Thyroid gland (tissue), 4 donors: ENCODE measurements at regions not wholly inside any gene's neighbourhood (a gene's known extent, or its start where the extent isn't known, plus 50 kb on each side); places are given as distances from the start of the nearest gene placed in this dataset.
"Not testable (repeated sequence)": the region's sequence is repeated elsewhere in the genome, so short reads cannot be mapped to it uniquely, and the experiment has no call there.

Experiments used
- DNase-seq, 2 donors: peaks; one replicate each; pipeline ENCODE4 v3.0.0-alpha.2; 2019
- H3K27ac ChIP-seq, 3 donors: fragments of 200-600 bp; sonication (generic); 1 replicate in 2 of 3; 2 replicates in 1 of 3; pipeline ENCODE4 v1.5.1; 2016 to 2019; ENCODE audit warnings: mild to moderate bottlenecking in 1 of 3, moderate library complexity in 1 of 3
- H3K27me3 ChIP-seq: fragments of 200-600 bp; sonication (generic); one replicate; pipeline ENCODE4 v1.5.1; 2019
- H3K36me3 ChIP-seq, 2 donors: fragments of 200-600 bp; sonication (generic); one replicate each; pipeline ENCODE4 v1.5.1; 2016 to 2019
- H3K4me1 ChIP-seq, 2 donors: fragments of 200-600 bp; sonication (generic); one replicate each; pipeline ENCODE4 v1.5.1; 2017 to 2019
- H3K4me3 ChIP-seq, 3 donors: fragments of 200-600 bp; sonication (generic); replicated peaks in 1 of 3; 1 replicate in 2 of 3; 2 replicates in 1 of 3; pipeline ENCODE4 v1.5.1; 2016; ENCODE audit warnings: mild to moderate bottlenecking in 1 of 3
- H3K9me3 ChIP-seq: fragments of 200-600 bp; sonication (generic); one replicate; pipeline ENCODE4 v1.5.1; 2017
- whole genome bisulfite sequencing, 2 donors: methylation state at CpG; one replicate each; pipeline ENCODE4 v1.1.5; 2017; 5-methylcytosine and 5-hydroxymethylcytosine counted together
- intact Hi-C: fragments of 100-400 bp; cut with DNase I; formaldehyde crosslinking; loops from one replicate; pipeline ENCODE4 v1.15.1; 2023

- DNase-seq, H3K9me3 ChIP-seq, H3K27me3 ChIP-seq, intact Hi-C loops, H3K4me1 ChIP-seq, H3K4me3 ChIP-seq, H3K27ac ChIP-seq, H3K36me3 ChIP-seq: not testable (repeated sequence)
- 67 to 78% methylated on average over 9 of the region's 9 CpGs for WGBS, 2 donors
Observed at GRCh38 chr15:20255641-20256040, 286.0 kb downstream of the GOLGA6L6 start.

GRCh38 chr15:20253047-20253615, 288.5 kb downstream of the GOLGA6L6 start:
- H3K27ac ChIP-seq, H3K9me3 ChIP-seq, H3K36me3 ChIP-seq, H3K4me1 ChIP-seq, DNase-seq, H3K27me3 ChIP-seq, H3K4me3 ChIP-seq, intact Hi-C loops: not testable (repeated sequence)
- WGBS, 2 donors, result 24 to 30% methylated on average over 2 of the region's 2 CpGs

GRCh38 chr15:20252040-20252439, 289.6 kb downstream of the GOLGA6L6 start:
- H3K9me3 ChIP-seq, H3K27me3 ChIP-seq, H3K27ac ChIP-seq, DNase-seq, H3K36me3 ChIP-seq, intact Hi-C loops, H3K4me3 ChIP-seq, H3K4me1 ChIP-seq: not testable (repeated sequence)
- 76 to 83% methylated on average over 7 of the region's 7 CpGs for WGBS, 2 donors

- peak; percentile 63 to 74 for DNase-seq
- H3K27ac ChIP-seq, H3K27me3 ChIP-seq, H3K4me3 ChIP-seq, H3K36me3 ChIP-seq, H3K4me1 ChIP-seq, H3K9me3 ChIP-seq, intact Hi-C loops: not testable (repeated sequence)
- 58 to 70% methylated on average over 5 to 7 of the region's 13 CpGs for WGBS, 2 donors
Observed at GRCh38 chr15:20251214-20252005, 290.2 kb downstream of the GOLGA6L6 start.

GRCh38 chr15:20250206-20250605, 291.4 kb downstream of the GOLGA6L6 start:
- H3K4me3 ChIP-seq, H3K9me3 ChIP-seq, H3K27me3 ChIP-seq, H3K27ac ChIP-seq, H3K4me1 ChIP-seq, DNase-seq, intact Hi-C loops, H3K36me3 ChIP-seq: not testable (repeated sequence)
- 45 to 54% methylated on average over 3 of the region's 3 CpGs for WGBS, 2 donors

- H3K4me3 ChIP-seq, H3K27me3 ChIP-seq, H3K36me3 ChIP-seq, H3K4me1 ChIP-seq, H3K27ac ChIP-seq, DNase-seq, intact Hi-C loops, H3K9me3 ChIP-seq: not testable (repeated sequence)
- 74 to 75% methylated on average over 2 of the region's 2 CpGs for WGBS, 2 donors
Observed at GRCh38 chr15:20249677-20249970, 292.0 kb downstream of the GOLGA6L6 start.

GRCh38 chr15:20248434-20248833, 293.2 kb downstream of the GOLGA6L6 start:
- H3K4me3 ChIP-seq, DNase-seq, H3K27ac ChIP-seq, H3K4me1 ChIP-seq, intact Hi-C loops, H3K27me3 ChIP-seq, H3K36me3 ChIP-seq, H3K9me3 ChIP-seq: not testable (repeated sequence)
- 85 to 89% methylated on average over 4 of the region's 4 CpGs for WGBS, 2 donors

- WGBS, 2 donors, result 65 to 74% methylated on average over 6 of the region's 6 CpGs
- H3K9me3 ChIP-seq, intact Hi-C loops, H3K27me3 ChIP-seq, H3K4me3 ChIP-seq, H3K27ac ChIP-seq, DNase-seq, H3K4me1 ChIP-seq, H3K36me3 ChIP-seq: not testable (repeated sequence)
Observed at GRCh38 chr15:20247137-20247536, 294.5 kb downstream of the GOLGA6L6 start.

GRCh38 chr15:20246624-20247023, 295.0 kb downstream of the GOLGA6L6 start:
- H3K36me3 ChIP-seq, H3K4me1 ChIP-seq, H3K27ac ChIP-seq, H3K9me3 ChIP-seq, H3K4me3 ChIP-seq, H3K27me3 ChIP-seq, DNase-seq, intact Hi-C loops: not testable (repeated sequence)
- WGBS, 2 donors, result 57 to 76% methylated on average over 8 of the region's 8 CpGs

- 77% methylated on average over 3 of the region's 3 CpGs for WGBS, 2 donors
- H3K9me3 ChIP-seq, H3K4me3 ChIP-seq, DNase-seq, H3K27me3 ChIP-seq, intact Hi-C loops, H3K36me3 ChIP-seq, H3K4me1 ChIP-seq, H3K27ac ChIP-seq: not testable (repeated sequence)
Observed at GRCh38 chr15:20245856-20246255, 295.7 kb downstream of the GOLGA6L6 start.

- intact Hi-C loops, H3K4me3 ChIP-seq: not testable (repeated sequence)
Observed at GRCh38 chr15:20244792-20245191, 296.8 kb downstream of the GOLGA6L6 start.

GRCh38 chr15:20243486-20244240, 297.9 kb downstream of the GOLGA6L6 start:
- H3K4me3 ChIP-seq, intact Hi-C loops, H3K4me1 ChIP-seq, DNase-seq, H3K27me3 ChIP-seq, H3K9me3 ChIP-seq, H3K27ac ChIP-seq, H3K36me3 ChIP-seq: not testable (repeated sequence)
- 57 to 76% methylated on average over 12 of the region's 12 CpGs for WGBS, 2 donors

More at GRCh38 chr15:20244792-20245191, 296.8 kb downstream of the GOLGA6L6 start:
- not testable (repeated sequence) for H3K9me3 ChIP-seq, H3K27me3 ChIP-seq, H3K4me1 ChIP-seq, DNase-seq, H3K36me3 ChIP-seq, H3K27ac ChIP-seq
- WGBS, 2 donors, result 83 to 87% methylated on average over 15 to 16 of the region's 17 CpGs

- intact Hi-C loops, H3K4me1 ChIP-seq, H3K9me3 ChIP-seq, H3K27me3 ChIP-seq, H3K27ac ChIP-seq, H3K4me3 ChIP-seq, H3K36me3 ChIP-seq, DNase-seq: not testable (repeated sequence)
- 73 to 83% methylated on average over 14 of the region's 14 CpGs for WGBS, 2 donors
Observed at GRCh38 chr15:20240366-20240917, 301.2 kb downstream of the GOLGA6L6 start.
